ENCODE measurements at regions not wholly inside any gene's neighbourhood (a gene's known extent, or its start where the extent isn't known, plus 50 kb on each side); places are given as distances from the start of the nearest gene placed in this dataset.

DNA sequence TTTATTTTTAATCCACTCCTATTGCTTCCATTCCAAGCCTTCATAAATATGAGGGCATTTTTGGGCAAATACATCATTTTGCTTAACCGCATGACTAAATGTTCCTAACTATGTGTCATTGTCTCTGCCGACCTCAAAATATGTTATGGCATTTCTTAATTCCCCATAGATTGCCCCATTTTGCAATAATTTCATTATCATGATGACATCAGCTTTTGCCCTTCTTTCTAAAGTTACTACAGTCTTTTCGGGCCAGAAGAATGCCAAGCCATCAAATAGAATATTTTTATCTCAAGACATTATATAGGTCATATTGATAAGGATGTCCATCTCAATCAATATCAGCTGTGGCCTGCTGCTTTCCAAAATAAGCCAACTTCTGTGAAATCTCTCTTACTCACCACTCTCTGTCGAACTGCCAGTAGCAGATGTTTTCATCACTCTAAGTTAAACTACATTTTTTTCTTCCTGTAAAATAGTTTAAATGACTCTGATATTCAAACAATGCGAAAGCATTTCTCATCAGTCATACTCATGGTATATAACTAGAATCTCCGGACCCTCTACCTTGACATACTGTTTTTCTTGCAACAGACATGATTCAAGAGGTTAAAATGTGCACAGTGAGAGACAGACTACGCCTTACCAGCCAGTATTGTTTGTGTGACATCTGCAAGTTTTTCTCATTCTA is 1254.6 kb upstream of the CELF2 start:
- H3K4me3 ChIP-seq (replicated peaks in 1 of 2; ENCODE audit: low read depth in 2 of 2, low read length in 2 of 2) = no peak overlapping the region
- DNase-seq (ENCODE audit: low read depth in 2 of 2) = peak; percentile 89 to 97
- TF ChIP-seq, protein P1, sequence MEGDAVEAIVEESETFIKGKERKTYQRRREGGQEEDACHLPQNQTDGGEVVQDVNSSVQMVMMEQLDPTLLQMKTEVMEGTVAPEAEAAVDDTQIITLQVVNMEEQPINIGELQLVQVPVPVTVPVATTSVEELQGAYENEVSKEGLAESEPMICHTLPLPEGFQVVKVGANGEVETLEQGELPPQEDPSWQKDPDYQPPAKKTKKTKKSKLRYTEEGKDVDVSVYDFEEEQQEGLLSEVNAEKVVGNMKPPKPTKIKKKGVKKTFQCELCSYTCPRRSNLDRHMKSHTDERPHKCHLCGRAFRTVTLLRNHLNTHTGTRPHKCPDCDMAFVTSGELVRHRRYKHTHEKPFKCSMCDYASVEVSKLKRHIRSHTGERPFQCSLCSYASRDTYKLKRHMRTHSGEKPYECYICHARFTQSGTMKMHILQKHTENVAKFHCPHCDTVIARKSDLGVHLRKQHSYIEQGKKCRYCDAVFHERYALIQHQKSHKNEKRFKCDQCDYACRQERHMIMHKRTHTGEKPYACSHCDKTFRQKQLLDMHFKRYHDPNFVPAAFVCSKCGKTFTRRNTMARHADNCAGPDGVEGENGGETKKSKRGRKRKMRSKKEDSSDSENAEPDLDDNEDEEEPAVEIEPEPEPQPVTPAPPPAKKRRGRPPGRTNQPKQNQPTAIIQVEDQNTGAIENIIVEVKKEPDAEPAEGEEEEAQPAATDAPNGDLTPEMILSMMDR (IDR thresholded peaks at IDR 0.05; ENCODE audit: low read depth, low read length) = no peak

DNA sequence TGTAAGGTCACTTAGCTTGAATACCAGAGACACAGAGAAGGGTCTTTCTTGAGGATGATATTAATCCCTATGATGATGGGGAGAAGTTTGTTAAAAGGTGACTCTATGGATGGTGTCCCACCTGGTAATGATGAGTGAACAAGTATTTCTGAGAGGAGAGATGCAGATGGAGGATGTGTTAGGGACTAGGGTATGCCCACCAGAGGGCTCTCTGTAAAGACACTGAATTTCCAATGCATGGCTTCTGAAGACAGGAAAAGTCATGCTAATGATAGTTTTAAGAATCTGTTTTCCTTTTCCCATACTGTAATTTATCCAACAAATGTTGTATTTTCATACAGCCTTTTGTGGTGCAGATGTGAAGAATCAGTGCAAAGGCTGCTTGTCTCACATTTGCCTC is 1250.9 kb upstream of the CELF2 start:
- DNase-seq (ENCODE audit: low read depth in 2 of 2) = peak; percentile 6 to 19
- TF ChIP-seq, protein P1 (IDR thresholded peaks at IDR 0.05; ENCODE audit: low read depth, low read length) = peak; percentile 16

DNA sequence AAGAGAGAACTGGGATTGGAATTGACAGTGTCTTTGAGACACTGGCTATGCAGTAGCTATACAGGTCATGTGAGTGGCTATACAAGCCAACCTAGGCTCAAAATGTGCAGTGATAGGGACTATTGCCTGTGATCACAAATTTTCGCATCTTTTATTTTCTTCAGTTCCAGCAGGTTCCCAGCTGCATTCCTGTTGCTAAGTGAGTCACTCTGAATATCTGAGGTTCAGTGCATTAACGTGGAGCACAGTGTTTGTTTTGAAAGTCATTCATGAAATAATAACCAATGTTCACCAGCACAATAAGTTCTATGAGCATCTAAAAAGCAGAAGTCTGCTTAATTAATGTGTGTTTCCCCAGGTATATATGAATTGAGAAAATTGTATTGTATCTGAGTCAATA is 1236.0 kb upstream of the CELF2 start:
- TF ChIP-seq, protein P1 (IDR thresholded peaks at IDR 0.05; ENCODE audit: low read depth, low read length) = no peak
- H3K4me3 ChIP-seq (replicated peaks in 1 of 2; ENCODE audit: low read depth in 2 of 2, low read length in 2 of 2) = no peak overlapping the region
- peak; percentile 4 to 65 for DNase-seq (ENCODE audit: low read depth in 2 of 2)

More for the DNA sequence above, 1250.9 kb upstream of the CELF2 start:
- H3K4me3 ChIP-seq (replicated peaks in 1 of 2; ENCODE audit: low read depth in 2 of 2, low read length in 2 of 2) = no peak overlapping the region

DNA sequence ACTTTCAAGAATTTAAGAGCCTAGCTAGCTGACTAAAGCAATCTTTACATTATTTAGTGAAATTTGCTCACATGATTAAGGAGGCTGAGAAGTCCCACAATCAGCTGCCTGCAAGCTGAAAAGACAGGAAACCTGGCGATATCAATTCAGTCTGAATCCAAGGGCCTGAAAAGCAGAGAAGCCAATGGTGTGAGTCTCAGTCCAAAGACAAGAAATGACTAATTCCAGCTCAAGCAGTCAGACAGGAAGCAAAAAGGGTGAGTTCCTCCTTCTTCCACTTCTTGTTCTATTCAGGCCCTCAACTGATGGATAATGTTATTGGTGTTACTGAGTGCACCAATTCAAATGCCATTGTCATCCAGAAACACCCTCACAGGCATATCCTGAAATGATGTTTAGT is 1231.6 kb upstream of the CELF2 start:
- DNase-seq (ENCODE audit: low read depth in 2 of 2) = peak; percentile 51 to 79
- no peak overlapping the region for H3K4me3 ChIP-seq (replicated peaks in 1 of 2; ENCODE audit: low read depth in 2 of 2, low read length in 2 of 2)
- TF ChIP-seq, protein P1 (IDR thresholded peaks at IDR 0.05; ENCODE audit: low read depth, low read length) = no peak

DNA sequence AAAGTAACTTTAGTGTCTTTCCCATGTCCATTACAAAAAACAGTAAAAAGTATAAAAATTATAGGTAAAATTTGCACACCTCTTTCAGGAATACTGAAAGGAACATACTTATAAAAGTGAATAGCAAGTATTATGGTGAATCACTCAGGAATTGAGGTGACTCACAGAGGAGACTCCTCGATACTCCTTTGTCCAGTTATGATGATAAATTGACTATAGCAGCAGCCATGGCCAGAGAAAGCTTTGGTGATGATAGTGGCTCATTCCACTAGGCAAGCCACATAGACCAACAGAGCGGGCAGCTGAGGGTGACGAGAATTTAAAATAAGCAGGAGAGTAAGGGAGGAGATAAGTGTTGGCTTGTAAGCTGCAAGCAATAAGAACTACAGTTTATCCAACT is 1231.1 kb upstream of the CELF2 start:
- TF ChIP-seq, protein P1 (IDR thresholded peaks at IDR 0.05; ENCODE audit: low read depth, low read length) = no peak
- DNase-seq (ENCODE audit: low read depth in 2 of 2) = peak in 1 of 2 donors; percentile 84
- no peak overlapping the region for H3K4me3 ChIP-seq (replicated peaks in 1 of 2; ENCODE audit: low read depth in 2 of 2, low read length in 2 of 2)

DNA sequence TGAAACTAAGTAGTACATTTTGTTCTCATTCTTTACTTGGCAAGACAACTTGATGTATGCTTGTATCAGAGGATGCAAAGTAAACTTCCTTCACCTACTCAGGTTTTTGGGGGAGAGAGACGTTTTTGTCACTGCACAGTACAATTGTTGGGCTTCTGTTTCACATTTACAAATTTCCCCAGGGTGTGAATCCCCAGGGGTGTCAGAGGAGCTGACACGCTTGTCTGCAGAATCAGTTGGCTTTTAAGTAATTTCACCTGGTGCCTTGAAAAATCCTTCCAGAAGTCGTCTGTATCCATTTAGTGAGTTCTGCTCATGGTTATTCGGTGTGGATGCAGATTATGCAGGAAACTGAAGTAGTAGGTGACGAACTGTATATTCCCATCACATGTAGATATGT is 1227.7 kb upstream of the CELF2 start:
- no peak for DNase-seq (ENCODE audit: low read depth in 2 of 2)
- no peak overlapping the region for H3K4me3 ChIP-seq (replicated peaks in 1 of 2; ENCODE audit: low read depth in 2 of 2, low read length in 2 of 2)
- TF ChIP-seq, protein P1 (IDR thresholded peaks at IDR 0.05; ENCODE audit: low read depth, low read length) = no peak

DNA sequence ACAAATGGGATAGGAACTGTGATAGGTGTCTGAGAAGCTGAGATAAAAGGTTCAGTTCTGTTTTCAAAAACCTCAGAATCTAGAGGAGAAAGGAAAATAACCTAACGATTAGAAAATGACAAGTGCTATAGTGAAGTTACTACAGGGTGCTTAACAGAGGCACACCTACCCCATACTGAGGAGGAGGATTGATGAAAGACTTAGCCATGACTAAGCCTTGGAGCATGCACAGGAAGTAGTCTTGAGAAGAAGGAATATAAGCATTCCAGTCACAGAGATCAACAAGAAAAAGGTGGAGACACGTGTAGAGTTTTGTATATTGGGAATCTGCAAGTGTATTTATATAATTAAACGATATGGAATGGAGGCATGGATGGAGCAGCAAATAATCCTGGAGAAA is 1225.5 kb upstream of the CELF2 start:
- DNase-seq (ENCODE audit: low read depth in 2 of 2) = peak; percentile 15 to 72
- H3K4me3 ChIP-seq (replicated peaks in 1 of 2; ENCODE audit: low read depth in 2 of 2, low read length in 2 of 2) = no peak overlapping the region
- TF ChIP-seq, protein P1 (IDR thresholded peaks at IDR 0.05; ENCODE audit: low read depth, low read length) = no peak
